Endodermal cell (in vitro differentiated cells): ENCODE measurements at regions not wholly inside any gene's neighbourhood (a gene's known extent, or its start where the extent isn't known, plus 50 kb on each side); places are given as distances from the start of the nearest gene placed in this dataset.
A peak's percentile ranks its signal among the peaks of the same experiment; 100 is the strongest.

ENCODE experiments used
- DNase-seq: peaks from one replicate; pipeline ENCODE4 v3.0.0-alpha.2; 2017
- H3K27ac ChIP-seq: 2 replicates; pipeline ENCODE4 v1.5.1; 2013; ENCODE audit warnings: mild to moderate bottlenecking, low read depth, low read length, moderate library complexity
- H3K27me3 ChIP-seq: 2 replicates; pipeline ENCODE4 v1.6.1; 2013; ENCODE audit warnings: mild to moderate bottlenecking, low read length, moderate library complexity; ENCODE audit not compliant: insufficient read depth, control insufficient read depth, poor library complexity, severe bottlenecking
- H3K36me3 ChIP-seq: 2 replicates; pipeline ENCODE4 v1.7.0; 2013; ENCODE audit warnings: mild to moderate bottlenecking, low read length, moderate library complexity; ENCODE audit not compliant: control insufficient read depth, insufficient read depth
- H3K4me1 ChIP-seq: one replicate; pipeline ENCODE4 v1.7.0; 2013; ENCODE audit warnings: low read length; ENCODE audit not compliant: control insufficient read depth, insufficient read depth
- H3K4me3 ChIP-seq: 2 replicates; pipeline ENCODE4 v1.5.1; 2013; ENCODE audit warnings: mild to moderate bottlenecking, low read length, moderate library complexity
- H3K9ac ChIP-seq: 2 replicates; pipeline ENCODE4 v1.6.1; 2013; ENCODE audit warnings: mild to moderate bottlenecking, low read length, moderate library complexity; ENCODE audit not compliant: poor library complexity, severe bottlenecking; ENCODE audit errors: extremely low read depth
- H3K9me3 ChIP-seq: 2 replicates; pipeline ENCODE4 v1.6.1; 2013; ENCODE audit warnings: mild to moderate bottlenecking, low read length, moderate library complexity; ENCODE audit not compliant: control insufficient read depth
- H3K27ac Mint-ChIP-seq: 2 replicates; pipeline ENCODE4 v1.8.0; 2020; ENCODE audit warnings: mixed read lengths
- H3K27me3 Mint-ChIP-seq: 2 replicates; pipeline ENCODE4 v1.8.0; 2021; ENCODE audit warnings: mild to moderate bottlenecking, mixed read lengths; ENCODE audit not compliant: insufficient read depth
- H3K36me3 Mint-ChIP-seq: 2 replicates; pipeline ENCODE4 v1.8.0; 2020; ENCODE audit warnings: low read depth, mixed read lengths
- H3K4me1 Mint-ChIP-seq: 2 replicates; pipeline ENCODE4 v1.8.0; 2020; ENCODE audit warnings: mixed read lengths
- H3K4me3 Mint-ChIP-seq: 2 replicates; pipeline ENCODE4 v1.8.0; 2020; ENCODE audit warnings: mild to moderate bottlenecking, moderate library complexity, mixed read lengths
- H3K9me3 Mint-ChIP-seq: 2 replicates; pipeline ENCODE4 v1.8.0; 2020; ENCODE audit warnings: mild to moderate bottlenecking, mixed read lengths
- WGBS, 2 experiments: methylation state at CpG; one replicate each; pipeline versions ENCODE4 v1.1.5 to v1.1.7; 2013; ENCODE audit warnings: missing lambda C conversion rate in 2 of 2, mixed read lengths in 1 of 2; ENCODE audit not compliant: insufficient coverage in 1 of 2, insufficient read length in 1 of 2; 5-methylcytosine and 5-hydroxymethylcytosine counted together
- TF ChIP-seq, protein P1 (sequence below): fragments of 200-600 bp; sonication (generic); conservative IDR thresholded peaks from 2 replicates; pipeline ENCODE4 v1.5.0; 2021; ENCODE audit warnings: antibody characterized with exemption, mild to moderate bottlenecking

DNA sequence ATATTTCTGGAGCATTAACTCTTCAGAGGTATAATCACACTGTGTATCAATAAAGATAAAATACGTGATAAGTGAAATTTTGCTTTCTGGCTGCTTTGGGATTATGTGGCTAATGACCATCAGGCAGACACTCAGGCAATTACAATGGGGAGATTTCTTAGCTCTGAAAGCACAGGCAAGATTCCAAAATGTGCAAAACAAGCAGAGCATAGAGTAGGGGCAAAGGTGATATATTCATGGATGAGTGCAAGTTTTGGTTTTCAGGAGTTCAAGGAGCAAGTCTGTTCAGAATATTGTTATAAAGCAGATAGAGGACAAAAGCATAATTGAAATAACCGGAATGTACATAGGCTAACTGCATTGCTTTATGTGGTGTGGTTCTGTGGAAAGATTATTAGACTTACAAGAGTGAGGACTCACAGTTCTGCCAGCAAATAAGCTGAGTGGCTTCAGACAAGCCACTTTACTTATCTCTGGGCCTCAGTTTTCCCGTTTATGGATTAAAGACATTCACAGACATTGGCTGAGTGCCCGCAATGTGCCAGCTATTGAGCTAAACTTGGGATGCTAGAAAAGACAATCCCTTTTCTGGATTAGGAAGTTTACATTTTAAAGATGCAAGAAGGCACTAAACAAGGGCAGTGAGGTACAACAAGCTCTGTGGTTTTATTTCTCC lies 945.6 kb upstream of the ARRDC3 start:
- no peak overlapping the region for H3K27ac ChIP-seq
- no peaks in the 10 kb centered on the region for H3K9me3 ChIP-seq
- Mint-ChIP-seq H3K4me1 (no peaks in the 10 kb centered on the region), H3K9me3 (no peaks in the 10 kb centered on the region), H3K27me3 (no peaks in the 10 kb centered on the region), H3K27ac (no peak overlapping the region), H3K4me3 (no peak overlapping the region), H3K36me3 (no peaks in the 10 kb centered on the region)
- H3K36me3 ChIP-seq, result no peaks in the 10 kb centered on the region
- TF ChIP-seq, protein P1, sequence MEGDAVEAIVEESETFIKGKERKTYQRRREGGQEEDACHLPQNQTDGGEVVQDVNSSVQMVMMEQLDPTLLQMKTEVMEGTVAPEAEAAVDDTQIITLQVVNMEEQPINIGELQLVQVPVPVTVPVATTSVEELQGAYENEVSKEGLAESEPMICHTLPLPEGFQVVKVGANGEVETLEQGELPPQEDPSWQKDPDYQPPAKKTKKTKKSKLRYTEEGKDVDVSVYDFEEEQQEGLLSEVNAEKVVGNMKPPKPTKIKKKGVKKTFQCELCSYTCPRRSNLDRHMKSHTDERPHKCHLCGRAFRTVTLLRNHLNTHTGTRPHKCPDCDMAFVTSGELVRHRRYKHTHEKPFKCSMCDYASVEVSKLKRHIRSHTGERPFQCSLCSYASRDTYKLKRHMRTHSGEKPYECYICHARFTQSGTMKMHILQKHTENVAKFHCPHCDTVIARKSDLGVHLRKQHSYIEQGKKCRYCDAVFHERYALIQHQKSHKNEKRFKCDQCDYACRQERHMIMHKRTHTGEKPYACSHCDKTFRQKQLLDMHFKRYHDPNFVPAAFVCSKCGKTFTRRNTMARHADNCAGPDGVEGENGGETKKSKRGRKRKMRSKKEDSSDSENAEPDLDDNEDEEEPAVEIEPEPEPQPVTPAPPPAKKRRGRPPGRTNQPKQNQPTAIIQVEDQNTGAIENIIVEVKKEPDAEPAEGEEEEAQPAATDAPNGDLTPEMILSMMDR, result no peak
- H3K4me1 ChIP-seq, result no peaks in the 10 kb centered on the region
- 89 to 92% methylated on average over 4 of the region's 4 CpGs for WGBS, 2 experiments
- H3K9ac ChIP-seq, result no peak overlapping the region
- H3K27me3 ChIP-seq, result no peaks in the 10 kb centered on the region
- no peak for DNase-seq
- no peak overlapping the region for H3K4me3 ChIP-seq

GRCh38 chr5:92320446-92320845 lies 937.3 kb upstream of the ARRDC3 start:
- H3K27me3 Mint-ChIP-seq, result no peaks in the 10 kb centered on the region
- H3K9me3 Mint-ChIP-seq, result peaks cover 8% of the 10 kb centered on the region
- DNase-seq, result no peak
- no peak overlapping the region for H3K27ac Mint-ChIP-seq
- no peaks in the 10 kb centered on the region for H3K9me3 ChIP-seq
- TF ChIP-seq, protein P1, result no peak
- H3K27ac ChIP-seq, result no peak overlapping the region
- H3K4me1 Mint-ChIP-seq, result no peaks in the 10 kb centered on the region
- H3K4me3 Mint-ChIP-seq, result no peak overlapping the region
- no peaks in the 10 kb centered on the region for H3K27me3 ChIP-seq
- no peaks in the 10 kb centered on the region for H3K36me3 Mint-ChIP-seq
- no peaks in the 10 kb centered on the region for H3K4me1 ChIP-seq
- H3K4me3 ChIP-seq, result no peak overlapping the region
- no peaks in the 10 kb centered on the region for H3K36me3 ChIP-seq
- WGBS, 2 experiments, result 90 to 92% methylated on average over 3 to 5 of the region's 5 CpGs
- no peak overlapping the region for H3K9ac ChIP-seq

- H3K4me3 Mint-ChIP-seq, result no peak overlapping the region
- no peak overlapping the region for H3K4me3 ChIP-seq
- H3K9me3 ChIP-seq, result no peaks in the 10 kb centered on the region
- no peak for DNase-seq
- no peaks in the 10 kb centered on the region for H3K4me1 Mint-ChIP-seq
- no peaks in the 10 kb centered on the region for H3K9me3 Mint-ChIP-seq
- no peaks in the 10 kb centered on the region for H3K27me3 ChIP-seq
- no peak overlapping the region for H3K9ac ChIP-seq
- H3K36me3 ChIP-seq, result no peaks in the 10 kb centered on the region
- no peak overlapping the region for H3K27ac ChIP-seq
- WGBS, 2 experiments, result 94 to 100% methylated on average over 1 to 2 of the region's 2 CpGs
- TF ChIP-seq, protein P1, result peak; percentile 52
- no peaks in the 10 kb centered on the region for H3K36me3 Mint-ChIP-seq
- no peaks in the 10 kb centered on the region for H3K4me1 ChIP-seq
- H3K27ac Mint-ChIP-seq, result no peak overlapping the region
- no peaks in the 10 kb centered on the region for H3K27me3 Mint-ChIP-seq
Measured at GRCh38 chr5:92313385-92313784, 930.3 kb upstream of the ARRDC3 start.
